PFSK-1 (cell line): ENCODE measurements at regions not wholly inside any gene's neighbourhood (a gene's known extent, or its start where the extent isn't known, plus 50 kb on each side); places are given as distances from the start of the nearest gene placed in this dataset.

Source experiments
- POLR2AphosphoS5 ChIP-seq: IDR thresholded peaks from 2 replicates; pipeline ENCODE4 v1.6.1; 2012; ENCODE audit warnings: low read depth, mild to moderate bottlenecking, control low read depth, low read length, moderate library complexity
- TAF1 ChIP-seq: IDR thresholded peaks from 2 replicates; pipeline ENCODE4 v1.6.1; 2012; ENCODE audit warnings: low read length, control low read depth, borderline replicate concordance; ENCODE audit not compliant: insufficient read depth

DNA sequence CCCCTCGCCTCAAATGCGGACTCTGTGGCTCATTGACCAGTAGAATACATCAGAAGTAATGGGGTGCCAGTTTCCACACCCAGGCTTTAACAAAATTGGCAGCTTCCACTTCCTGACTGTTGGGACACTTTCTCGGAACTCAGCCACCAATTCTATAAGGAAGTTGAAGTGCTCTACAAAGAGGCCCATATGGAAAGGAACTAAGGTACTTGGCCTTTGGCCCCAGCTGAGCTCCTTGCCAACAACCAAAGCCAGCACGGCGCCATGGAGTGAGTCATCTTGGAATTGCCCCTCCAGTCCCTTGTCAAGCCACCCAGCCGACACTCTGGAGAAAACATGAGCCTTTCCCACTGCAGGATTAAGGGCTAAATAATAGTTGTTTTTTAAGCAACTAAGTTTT lies 262.2 kb upstream of the INTU start:
- TF ChIP-seq POLR2AphosphoS5 (no peak), TAF1 (no peak)
